Panc1 (cell line): ENCODE measurements at regions not wholly inside any gene's neighbourhood (a gene's known extent, or its start where the extent isn't known, plus 50 kb on each side); places are given as distances from the start of the nearest gene placed in this dataset.

Experiments
- CTCF ChIP-seq: fragments of 450-650 bp; IDR thresholded peaks from 2 replicates; pipeline ENCODE4 v1.5.1; 2017; ENCODE audit warnings: mild to moderate bottlenecking
- POLR2AphosphoS5 ChIP-seq: IDR thresholded peaks from 2 replicates; pipeline ENCODE4 v1.6.1; 2012; ENCODE audit warnings: mild to moderate bottlenecking, low read depth, low read length, moderate library complexity
- REST ChIP-seq, 2 experiments: IDR thresholded peaks; 2 replicates each; pipeline ENCODE4 v1.6.1; 2011 to 2012; ENCODE audit warnings: low read depth in 2 of 2, control low read depth in 1 of 2, low read length in 1 of 2, mild to moderate bottlenecking in 1 of 2, moderate library complexity in 1 of 2; ENCODE audit not compliant: insufficient read depth in 1 of 2
- SIN3A ChIP-seq: IDR thresholded peaks from 2 replicates; pipeline ENCODE4 v1.6.1; 2012; ENCODE audit warnings: low read depth, mild to moderate bottlenecking, low read length, moderate library complexity, borderline replicate concordance; ENCODE audit not compliant: insufficient read depth
- TCF7L2 ChIP-seq: IDR thresholded peaks from 2 replicates; pipeline ENCODE4 v1.6.1; 2011; ENCODE audit warnings: mild to moderate bottlenecking, low read depth, low read length, inconsistent platforms

- TF ChIP-seq CTCF (no peak), REST (IDR thresholded peaks at IDR 0.05; ENCODE audit: insufficient read depth in 1 of 2, low read depth in 2 of 2, low read length in 1 of 2) (no peak), POLR2AphosphoS5 (no peak), SIN3A (no peak), TCF7L2 (no peak)
These were observed 1194.0 kb downstream of the PCDH9 start for GRCh38 chr13:66036024-66036614.
